ENCODE measurements at regions not wholly inside any gene's neighbourhood (a gene's known extent, or its start where the extent isn't known, plus 50 kb on each side); places are given as distances from the start of the nearest gene placed in this dataset.

GRCh38 chr20:55158446-55158845, 683.1 kb downstream of the DOK5 start:
- no peak for TF ChIP-seq CTCF (conservative IDR thresholded peaks at IDR 0.05; ENCODE audit: low read depth, low read length)
- DNase-seq (ENCODE audit: low read depth), result no peak
- no peak overlapping the region for H3K4me3 ChIP-seq (ENCODE audit: low read depth, low read length)

- no peak for DNase-seq (ENCODE audit: low read depth)
- no peak for TF ChIP-seq CTCF (conservative IDR thresholded peaks at IDR 0.05; ENCODE audit: low read depth, low read length)
- no peak overlapping the region for H3K4me3 ChIP-seq (ENCODE audit: low read depth, low read length)
Observed at GRCh38 chr20:55155360-55155759, 680.0 kb downstream of the DOK5 start.

GRCh38 chr20:55153001-55153645, 677.7 kb downstream of the DOK5 start:
- DNase-seq (ENCODE audit: low read depth), result no peak
- TF ChIP-seq CTCF (conservative IDR thresholded peaks at IDR 0.05; ENCODE audit: low read depth, low read length), result no peak
- H3K4me3 ChIP-seq (ENCODE audit: low read depth, low read length), result no peak overlapping the region

GRCh38 chr20:55151171-55151570, 675.8 kb downstream of the DOK5 start:
- TF ChIP-seq CTCF (conservative IDR thresholded peaks at IDR 0.05; ENCODE audit: low read depth, low read length), result no peak

GRCh38 chr20:55143601-55144000, 668.2 kb downstream of the DOK5 start:
- DNase-seq (ENCODE audit: low read depth), result no peak
- no peak for TF ChIP-seq CTCF (conservative IDR thresholded peaks at IDR 0.05; ENCODE audit: low read depth, low read length)

More at GRCh38 chr20:55151171-55151570, 675.8 kb downstream of the DOK5 start:
- no peak overlapping the region for H3K4me3 ChIP-seq (ENCODE audit: low read depth, low read length)
- DNase-seq (ENCODE audit: low read depth), result no peak

GRCh38 chr20:55142932-55143331, 667.5 kb downstream of the DOK5 start:
- DNase-seq (ENCODE audit: low read depth), result no peak
- TF ChIP-seq CTCF (conservative IDR thresholded peaks at IDR 0.05; ENCODE audit: low read depth, low read length), result no peak
- no peak overlapping the region for H3K4me3 ChIP-seq (ENCODE audit: low read depth, low read length)

More at GRCh38 chr20:55143601-55144000, 668.2 kb downstream of the DOK5 start:
- H3K4me3 ChIP-seq (ENCODE audit: low read depth, low read length), result no peak overlapping the region

GRCh38 chr20:55140631-55141030, 665.2 kb downstream of the DOK5 start:
- no peak for DNase-seq (ENCODE audit: low read depth)
- no peak overlapping the region for H3K4me3 ChIP-seq (ENCODE audit: low read depth, low read length)
- TF ChIP-seq CTCF (conservative IDR thresholded peaks at IDR 0.05; ENCODE audit: low read depth, low read length), result no peak

Measured in epithelial cell of proximal tubule (primary cell).